Caco-2 (cell line): ENCODE measurements at regions not wholly inside any gene's neighbourhood (a gene's known extent, or its start where the extent isn't known, plus 50 kb on each side); places are given as distances from the start of the nearest gene placed in this dataset.

Experiments
- BruUV-seq: library from RNA; stranded (reverse); fragments of 400-500 nt; replicated peaks from 2 replicates; lab custom pipeline; 2021; lab: Mats Ljungman, UMichigan
- CTCF ChIA-PET: fragments of 300-600 bp; sonication (Branson Sonifier 250); formaldehyde crosslinking; loops from one replicate; lab custom pipeline; 2022; ENCODE audit warnings: antibody characterized with exemption; lab: Charles Lee
- POLR2A ChIA-PET: fragments of 300-600 bp; sonication (Branson Sonifier 250); formaldehyde crosslinking; loops from one replicate; lab custom pipeline; 2022; ENCODE audit warnings: antibody characterized with exemption; lab: Charles Lee
- DNase-seq, 2 experiments: peaks; one replicate each; pipeline versions ENCODE4 v3.0.0 to v3.0.0-alpha.2; 2020 to 2022
- H3K27me3 ChIP-seq: replicated peaks from 2 replicates; pipeline ENCODE4 v1.6.0; 2011; ENCODE audit warnings: low read length; ENCODE audit not compliant: control insufficient read depth, insufficient read depth
- H3K36me3 ChIP-seq: 2 replicates; pipeline ENCODE4 v1.5.1; 2011; ENCODE audit warnings: low read length; ENCODE audit not compliant: control insufficient read depth, insufficient read depth
- H3K4me1 ChIP-seq: fragments of 250-450 bp; sonication (Bioruptor Pico); 2 replicates; pipeline ENCODE4 v1.5.1; 2020; ENCODE audit warnings: mild to moderate bottlenecking
- H3K4me3 ChIP-seq: 2 replicates; pipeline ENCODE4 v1.5.1; 2011; ENCODE audit warnings: low read depth, mild to moderate bottlenecking, control low read depth, low read length
- H3K9me3 ChIP-seq: fragments of 250-450 bp; sonication (Bioruptor Pico); 2 replicates; pipeline ENCODE4 v1.5.1; 2020; ENCODE audit warnings: mild to moderate bottlenecking, moderate library complexity
- H3K27ac Mint-ChIP-seq: one replicate; pipeline ENCODE4 v1.8.0; 2022; ENCODE audit warnings: mixed read lengths; ENCODE audit not compliant: unreplicated experiment
- H3K27me3 Mint-ChIP-seq: one replicate; pipeline ENCODE4 v1.8.0; 2022; ENCODE audit warnings: mixed read lengths; ENCODE audit not compliant: insufficient read depth, unreplicated experiment
- H3K36me3 Mint-ChIP-seq: one replicate; pipeline ENCODE4 v1.8.0; 2022; ENCODE audit warnings: mild to moderate bottlenecking, mixed read lengths; ENCODE audit not compliant: insufficient read depth, unreplicated experiment
- H3K4me1 Mint-ChIP-seq: one replicate; pipeline ENCODE4 v1.8.0; 2022; ENCODE audit warnings: low read depth, mixed read lengths; ENCODE audit not compliant: unreplicated experiment
- H3K4me3 Mint-ChIP-seq: one replicate; pipeline ENCODE4 v1.8.0; 2022; ENCODE audit warnings: mild to moderate bottlenecking, moderate library complexity, mixed read lengths; ENCODE audit not compliant: unreplicated experiment
- H3K9me3 Mint-ChIP-seq: one replicate; pipeline ENCODE4 v1.8.0; 2022; ENCODE audit warnings: mixed read lengths; ENCODE audit not compliant: unreplicated experiment
- intact Hi-C: fragments of 100-400 bp; cut with micrococcal nuclease; formaldehyde crosslinking; loops from one replicate; pipeline ENCODE4 v1.10.0; 2022; ENCODE audit not compliant: unreplicated experiment
- TF ChIP-seq, protein P1 (sequence below), 2 experiments: fragments of 200-600 bp in 1 of 2; IDR thresholded peaks; 1 replicate in 1 of 2; 2 replicates in 1 of 2; pipeline versions ENCODE4 v1.5.1 to v1.8.0; 2011 to 2022; ENCODE audit warnings: antibody characterized with exemption in 1 of 2, control low read depth in 1 of 2, inconsistent platforms in 1 of 2, low read depth in 1 of 2, low read length in 1 of 2, mild to moderate bottlenecking in 1 of 2, moderate library complexity in 1 of 2; ENCODE audit not compliant: insufficient read depth in 1 of 2, severe bottlenecking in 1 of 2, unreplicated experiment in 1 of 2

DNA sequence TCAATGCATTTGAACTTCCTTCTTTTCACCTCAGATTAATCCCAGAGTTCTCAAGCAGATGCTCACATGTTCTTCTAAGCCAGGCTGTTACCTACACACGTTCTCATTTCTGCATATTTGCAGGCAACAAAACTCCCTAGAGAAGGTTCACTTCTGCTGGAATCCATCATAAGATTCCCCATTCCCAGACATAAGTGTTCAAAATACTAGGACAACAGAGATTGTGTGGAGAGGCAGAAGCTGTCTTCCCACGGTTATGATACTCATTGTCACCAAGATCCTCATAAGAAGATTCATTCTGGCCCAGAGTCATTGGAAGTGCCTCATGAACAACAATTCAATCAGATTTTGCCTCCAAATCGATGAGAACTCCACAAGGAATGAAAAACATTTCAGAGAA, 931.6 kb upstream of the MIR17HG start:
- no peaks in the 10 kb centered on the region for H3K27me3 ChIP-seq
- no peak for DNase-seq
- Mint-ChIP-seq H3K9me3 (peaks cover 6% of the 10 kb centered on the region), H3K36me3 (no peaks in the 10 kb centered on the region), H3K27me3 (no peaks in the 10 kb centered on the region), H3K4me1 (peaks cover 12% of the 10 kb centered on the region), H3K4me3 (no peak overlapping the region), H3K27ac (peak overlapping the region; percentile 3)
- peaks cover 16% of the 10 kb centered on the region for H3K4me1 ChIP-seq
- POLR2A ChIA-PET: no interaction called here
- intact Hi-C loops: no loop called here
- no peaks in the 10 kb centered on the region for H3K9me3 ChIP-seq
- no peaks in the 10 kb centered on the region for H3K36me3 ChIP-seq
- H3K4me3 ChIP-seq: no peak overlapping the region
- TF ChIP-seq, protein P1, sequence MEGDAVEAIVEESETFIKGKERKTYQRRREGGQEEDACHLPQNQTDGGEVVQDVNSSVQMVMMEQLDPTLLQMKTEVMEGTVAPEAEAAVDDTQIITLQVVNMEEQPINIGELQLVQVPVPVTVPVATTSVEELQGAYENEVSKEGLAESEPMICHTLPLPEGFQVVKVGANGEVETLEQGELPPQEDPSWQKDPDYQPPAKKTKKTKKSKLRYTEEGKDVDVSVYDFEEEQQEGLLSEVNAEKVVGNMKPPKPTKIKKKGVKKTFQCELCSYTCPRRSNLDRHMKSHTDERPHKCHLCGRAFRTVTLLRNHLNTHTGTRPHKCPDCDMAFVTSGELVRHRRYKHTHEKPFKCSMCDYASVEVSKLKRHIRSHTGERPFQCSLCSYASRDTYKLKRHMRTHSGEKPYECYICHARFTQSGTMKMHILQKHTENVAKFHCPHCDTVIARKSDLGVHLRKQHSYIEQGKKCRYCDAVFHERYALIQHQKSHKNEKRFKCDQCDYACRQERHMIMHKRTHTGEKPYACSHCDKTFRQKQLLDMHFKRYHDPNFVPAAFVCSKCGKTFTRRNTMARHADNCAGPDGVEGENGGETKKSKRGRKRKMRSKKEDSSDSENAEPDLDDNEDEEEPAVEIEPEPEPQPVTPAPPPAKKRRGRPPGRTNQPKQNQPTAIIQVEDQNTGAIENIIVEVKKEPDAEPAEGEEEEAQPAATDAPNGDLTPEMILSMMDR (IDR thresholded peaks at IDR 0.05; ENCODE audit: insufficient read depth in 1 of 2, low read depth in 1 of 2, low read length in 1 of 2, severe bottlenecking in 1 of 2, unreplicated experiment in 1 of 2): no peak
- CTCF ChIA-PET: no interaction called here
- BruUV-seq: no TSS peak

DNA sequence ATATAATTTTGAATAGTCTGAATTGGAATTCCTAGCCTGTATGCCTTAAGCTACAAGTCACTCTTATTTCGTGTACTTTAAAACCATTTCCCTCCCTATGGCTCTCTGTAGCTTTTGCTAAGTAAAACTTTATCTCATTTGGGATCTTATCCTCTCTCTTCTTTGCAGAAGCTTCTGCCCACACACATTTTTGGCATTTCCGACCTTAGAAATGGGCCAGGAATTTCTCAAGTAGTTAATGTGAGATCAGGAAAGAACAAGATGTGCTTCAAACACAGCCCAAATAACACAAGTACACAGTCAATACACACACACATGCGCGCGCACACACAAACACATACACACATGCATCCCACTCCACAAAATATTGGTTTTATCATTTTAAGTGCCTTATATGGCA, 931.0 kb upstream of the MIR17HG start:
- Mint-ChIP-seq H3K4me1 (peaks cover 12% of the 10 kb centered on the region), H3K36me3 (no peaks in the 10 kb centered on the region), H3K4me3 (no peak overlapping the region), H3K27me3 (no peaks in the 10 kb centered on the region), H3K9me3 (peaks cover 10% of the 10 kb centered on the region), H3K27ac (no peak overlapping the region)
- intact Hi-C loops: no loop called here
- Histone ChIP-seq H3K4me1 (peaks cover 16% of the 10 kb centered on the region), H3K4me3 (no peak overlapping the region), H3K27me3 (no peaks in the 10 kb centered on the region), H3K36me3 (no peaks in the 10 kb centered on the region), H3K9me3 (no peaks in the 10 kb centered on the region)
- TF ChIP-seq, protein P1 (IDR thresholded peaks at IDR 0.05; ENCODE audit: insufficient read depth in 1 of 2, low read depth in 1 of 2, low read length in 1 of 2, severe bottlenecking in 1 of 2, unreplicated experiment in 1 of 2): no peak
- BruUV-seq: no TSS peak
- DNase-seq: no peak
- CTCF ChIA-PET: no interaction called here
- POLR2A ChIA-PET: no interaction called here

DNA sequence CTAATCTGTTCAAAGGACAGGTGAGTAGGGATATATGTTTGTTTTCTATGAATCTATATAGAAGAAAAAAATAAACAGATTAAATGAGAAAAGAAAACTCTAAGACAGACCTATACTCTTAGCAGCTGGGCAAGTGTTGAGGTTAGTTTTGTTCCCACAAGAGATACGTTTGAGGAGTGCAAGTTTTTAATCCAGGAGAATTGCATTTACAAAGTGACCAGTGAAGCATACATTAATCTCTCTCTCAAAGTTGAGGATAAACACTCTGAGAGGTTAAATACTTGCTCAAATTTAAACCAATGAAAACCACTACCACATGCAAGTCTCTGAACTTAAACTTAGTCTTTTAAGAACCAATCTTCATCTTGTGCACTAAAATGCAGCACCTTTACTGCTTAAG, 930.5 kb upstream of the MIR17HG start:
- DNase-seq: no peak
- intact Hi-C loops: no loop called here
- POLR2A ChIA-PET: no interaction called here
- Histone ChIP-seq H3K27me3 (no peaks in the 10 kb centered on the region), H3K4me3 (no peak overlapping the region), H3K9me3 (no peaks in the 10 kb centered on the region), H3K36me3 (no peaks in the 10 kb centered on the region), H3K4me1 (peaks cover 16% of the 10 kb centered on the region)
- H3K4me3 Mint-ChIP-seq: no peak overlapping the region
- TF ChIP-seq, protein P1 (IDR thresholded peaks at IDR 0.05; ENCODE audit: insufficient read depth in 1 of 2, low read depth in 1 of 2, low read length in 1 of 2, severe bottlenecking in 1 of 2, unreplicated experiment in 1 of 2): no peak
- no TSS peak for BruUV-seq
- no peaks in the 10 kb centered on the region for H3K36me3 Mint-ChIP-seq
- H3K9me3 Mint-ChIP-seq: peaks cover 10% of the 10 kb centered on the region
- H3K4me1 Mint-ChIP-seq: peaks cover 12% of the 10 kb centered on the region
- no peak overlapping the region for H3K27ac Mint-ChIP-seq
- CTCF ChIA-PET: no interaction called here
- H3K27me3 Mint-ChIP-seq: no peaks in the 10 kb centered on the region
